Adipose tissue (tissue), 3 donors: ENCODE measurements at regions not wholly inside any gene's neighbourhood (a gene's known extent, or its start where the extent isn't known, plus 50 kb on each side); places are given as distances from the start of the nearest gene placed in this dataset.
"Not testable (repeated sequence)": the region's sequence is repeated elsewhere in the genome, so short reads cannot be mapped to it uniquely, and the experiment has no call there.

Experiments
- H3K27ac ChIP-seq: one replicate; pipeline ENCODE4 v1.5.1; 2013; ENCODE audit warnings: low read depth, low read length
- WGBS, 3 donors: extraction: QIAGEN DNeasy Blood & Tissue Kit; methylation state at CpG; one replicate each; pipeline ENCODE4 v1.1.7; 2013; 5-methylcytosine and 5-hydroxymethylcytosine counted together
- donor health status: healthy with polysubstance abuse.
- donor health status: Bipolar disorder and iron deficiency.
- donor health status: healthy.

- H3K27ac ChIP-seq: no peak overlapping the region
- WGBS, 3 donors: 62 to 69% (median 65%) methylated on average over 3 of the region's 3 CpGs
Measured at GRCh38 chr15:95127356-95127755, 896.0 kb downstream of the MCTP2 start.

- H3K27ac ChIP-seq: no peak overlapping the region
Measured at GRCh38 chr15:95129574-95129973, 898.2 kb downstream of the MCTP2 start.

DNA sequence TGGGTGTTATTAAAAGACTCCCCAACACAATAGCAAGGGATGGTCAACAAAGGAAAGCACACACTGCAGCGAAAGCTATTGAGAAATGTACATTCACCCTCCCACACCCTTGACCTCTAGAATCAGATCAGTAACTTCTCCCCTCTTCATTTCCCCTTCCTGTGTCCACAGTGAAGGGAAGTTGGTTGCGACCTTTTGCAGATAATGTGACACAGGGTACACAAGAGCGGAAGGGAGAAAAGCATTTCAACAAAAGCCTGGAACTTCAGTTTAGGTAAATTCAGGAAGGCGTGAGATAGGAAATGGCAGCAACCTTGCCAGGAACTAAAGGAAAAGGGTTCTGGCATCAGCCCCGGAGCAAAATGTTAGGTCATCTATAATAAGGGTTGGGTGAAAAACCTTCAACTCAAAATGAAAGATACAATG, 899.8 kb downstream of the MCTP2 start:
- WGBS, 3 donors: 33 to 54% (median 51%) methylated on average over 5 of the region's 5 CpGs
- no peak overlapping the region for H3K27ac ChIP-seq

More at GRCh38 chr15:95129574-95129973, 898.2 kb downstream of the MCTP2 start:
- 18 to 44% (median 19%) methylated on average over 4 of the region's 4 CpGs for WGBS, 3 donors

DNA sequence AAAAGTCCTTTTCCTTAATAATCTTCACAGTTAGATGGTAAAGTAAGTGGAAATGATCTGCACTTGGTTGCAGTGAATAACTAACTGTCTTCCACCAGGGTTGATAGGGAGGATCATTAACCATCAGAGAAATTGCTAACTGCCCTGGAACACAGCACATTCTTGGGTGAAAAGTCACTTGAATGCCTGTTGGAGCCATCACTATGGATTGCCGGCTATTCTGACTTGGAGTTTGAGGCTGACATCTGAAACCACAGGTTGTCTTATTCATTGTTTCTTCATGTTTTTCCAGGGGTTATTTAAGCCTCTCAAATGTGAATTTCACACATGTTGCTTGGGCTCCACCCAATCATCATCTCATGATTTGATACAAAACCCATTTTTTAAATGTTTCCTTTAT, 901.4 kb downstream of the MCTP2 start:
- H3K27ac ChIP-seq: no peak overlapping the region
- WGBS, 3 donors: 74 to 83% (median 80%) methylated on average over 1 of the region's 1 CpG

GRCh38 chr15:95134431-95135110, 903.2 kb downstream of the MCTP2 start:
- 9 to 38% (median 13%) methylated on average over 4 of the region's 4 CpGs for WGBS, 3 donors
- no peak overlapping the region for H3K27ac ChIP-seq

DNA sequence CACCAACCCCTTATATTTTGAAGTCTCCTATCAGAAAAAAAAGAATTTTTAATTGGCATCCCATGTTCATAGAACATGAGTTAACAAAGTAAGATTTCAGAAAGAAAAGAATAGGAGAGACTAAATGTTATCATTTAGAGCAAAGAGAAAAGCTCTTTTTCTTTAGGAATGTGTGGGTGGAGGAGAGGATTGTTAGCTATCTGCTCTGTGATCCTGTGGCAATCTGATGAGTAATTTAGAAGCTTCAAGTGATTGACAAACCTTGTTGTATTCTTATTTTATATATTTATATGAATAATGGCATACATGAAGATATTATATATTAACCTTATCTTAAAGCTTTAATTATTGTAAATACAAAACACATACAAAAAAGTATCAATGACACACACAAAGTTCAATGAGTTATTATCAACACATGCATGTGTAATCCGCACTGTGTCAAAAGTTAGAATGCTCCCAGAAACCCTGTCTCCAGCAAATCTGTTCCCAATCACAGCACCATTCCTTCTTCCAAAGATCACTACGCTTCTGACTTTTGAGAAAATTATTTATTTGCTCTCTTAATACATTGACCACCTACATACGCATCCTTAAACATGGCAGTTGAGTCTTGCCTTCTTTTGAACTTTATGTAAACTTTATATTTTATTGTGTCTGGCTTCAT, 907.4 kb downstream of the MCTP2 start:
- 83 to 94% (median 92%) methylated on average over 3 of the region's 3 CpGs for WGBS, 3 donors
- H3K27ac ChIP-seq: no peak overlapping the region

DNA sequence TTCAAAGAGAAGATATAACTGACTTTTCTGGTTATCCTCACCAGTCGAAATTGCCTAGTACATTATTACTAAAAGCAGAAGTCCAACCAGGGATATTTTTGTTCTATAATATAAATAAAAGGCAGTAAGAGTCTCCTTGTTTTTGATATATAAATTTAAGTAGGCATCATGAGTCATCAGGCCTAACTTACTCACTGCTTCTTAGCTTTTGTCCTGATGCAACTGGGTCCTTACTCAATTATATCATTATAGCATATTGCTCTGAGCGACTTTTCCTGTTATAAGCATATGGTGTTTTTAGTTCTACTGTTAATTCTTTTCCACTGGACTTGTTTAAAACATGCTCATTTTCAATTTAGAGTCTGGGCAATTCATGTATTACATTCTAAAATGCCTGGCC, 910.1 kb downstream of the MCTP2 start:
- WGBS, 3 donors: 56 to 87% (median 86%) methylated on average over 2 of the region's 2 CpGs

GRCh38 chr15:95142531-95142930, 911.2 kb downstream of the MCTP2 start:
- no peak overlapping the region for H3K27ac ChIP-seq
- 83 to 98% (median 94%) methylated on average over 1 of the region's 1 CpG for WGBS, 3 donors

More for the DNA sequence above, 910.1 kb downstream of the MCTP2 start:
- H3K27ac ChIP-seq: no peak overlapping the region

DNA sequence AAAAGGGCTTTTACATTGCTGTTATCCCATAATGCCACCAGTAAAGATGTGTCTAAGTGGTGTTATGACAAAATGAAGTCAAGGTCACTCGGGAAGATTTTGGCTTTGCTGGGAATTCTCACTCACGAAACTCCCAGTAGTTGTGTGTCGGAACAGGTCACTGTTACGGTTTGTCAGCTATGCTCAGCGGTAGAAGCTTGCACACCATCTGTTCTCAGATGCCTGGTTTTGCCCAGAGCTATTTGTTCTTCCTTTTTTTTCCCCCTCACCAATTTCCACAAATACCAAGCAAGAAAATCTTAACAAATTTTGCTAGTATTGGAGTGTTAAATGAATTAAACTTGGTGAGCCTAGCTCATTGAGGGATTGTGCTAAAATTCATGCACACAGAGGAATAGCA, 915.1 kb downstream of the MCTP2 start:
- no peak overlapping the region for H3K27ac ChIP-seq
- WGBS, 3 donors: 80 to 99% (median 94%) methylated on average over 5 of the region's 5 CpGs

GRCh38 chr15:95148183-95148582, 916.8 kb downstream of the MCTP2 start:
- 85 to 95% (median 90%) methylated on average over 2 of the region's 2 CpGs for WGBS, 3 donors
- H3K27ac ChIP-seq: no peak overlapping the region

- 33 to 89% (median 79%) methylated on average over 3 of the region's 3 CpGs for WGBS, 3 donors
- H3K27ac ChIP-seq: no peak overlapping the region
Measured at GRCh38 chr15:95149036-95149435, 917.7 kb downstream of the MCTP2 start.

DNA sequence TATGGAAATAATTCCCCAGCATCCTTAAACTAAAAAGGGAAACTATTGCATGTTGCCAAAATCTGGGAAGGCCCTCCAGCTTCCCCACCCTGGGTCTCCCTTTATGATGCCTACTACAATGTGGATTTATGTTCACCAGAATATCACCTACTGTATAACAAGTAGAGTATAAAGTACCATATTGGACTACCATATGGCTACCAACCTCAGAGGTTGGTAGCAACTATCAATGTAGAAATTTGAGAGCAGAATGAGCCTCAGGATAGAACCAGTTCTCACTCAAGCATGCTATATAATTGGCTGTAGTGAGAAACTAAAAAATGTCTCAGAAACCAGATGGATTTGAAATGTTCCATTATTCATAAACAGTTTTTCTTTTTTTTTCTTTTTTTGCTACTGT, 918.4 kb downstream of the MCTP2 start:
- H3K27ac ChIP-seq: no peak overlapping the region

DNA sequence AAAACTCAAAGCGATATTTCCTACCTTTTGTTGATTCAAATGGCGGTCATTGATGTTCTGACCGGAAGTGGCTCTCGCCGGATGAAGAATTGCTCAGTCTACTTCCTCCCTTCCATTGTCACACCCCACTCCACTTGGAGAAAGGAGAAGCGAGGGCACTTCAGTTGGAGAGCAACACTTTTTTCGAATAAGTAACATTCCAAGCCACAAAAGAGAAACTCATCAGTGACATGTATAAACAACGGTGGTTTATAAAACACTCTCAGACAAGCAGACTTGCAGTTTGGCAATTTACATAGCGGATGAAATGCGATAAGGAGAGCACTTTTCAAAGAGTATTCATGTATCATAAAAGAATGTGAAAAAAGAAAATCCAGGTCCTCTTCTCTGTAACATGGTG, 919.1 kb downstream of the MCTP2 start:
- WGBS, 3 donors: 71 to 84% (median 82%) methylated on average over 10 of the region's 10 CpGs
- no peak overlapping the region for H3K27ac ChIP-seq

GRCh38 chr15:95152741-95153140, 921.4 kb downstream of the MCTP2 start:
- no peak overlapping the region for H3K27ac ChIP-seq
- WGBS, 3 donors: 88 to 96% (median 95%) methylated on average over 1 of the region's 1 CpG

DNA sequence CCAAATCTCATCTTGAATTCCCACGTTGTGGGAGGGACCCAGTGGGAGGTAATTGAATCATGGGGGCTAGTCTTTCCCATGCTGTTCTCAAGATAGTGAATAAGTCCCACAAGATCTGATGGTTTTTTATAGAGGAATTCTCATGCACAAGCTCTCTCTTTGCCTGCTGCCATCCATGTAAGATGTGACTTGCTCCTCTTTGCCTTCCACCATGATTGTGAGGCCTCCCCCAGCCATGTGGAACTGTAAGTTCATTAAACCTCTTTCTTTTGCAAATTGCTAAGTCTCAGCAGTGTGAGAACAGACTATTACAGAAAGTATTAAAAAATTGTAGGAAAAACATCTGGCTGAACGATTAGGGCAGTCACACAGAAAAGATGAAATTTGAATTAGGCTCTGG, 921.8 kb downstream of the MCTP2 start:
- H3K27ac ChIP-seq: not testable (repeated sequence)
- WGBS, 3 donors: 61 to 81% (median 72%) methylated on average over 2 of the region's 2 CpGs

GRCh38 chr15:95160316-95160715, 929.0 kb downstream of the MCTP2 start:
- no peak overlapping the region for H3K27ac ChIP-seq
- 58 to 75% (median 61%) methylated on average over 4 of the region's 4 CpGs for WGBS, 3 donors

GRCh38 chr15:95162069-95162468, 930.7 kb downstream of the MCTP2 start:
- no peak overlapping the region for H3K27ac ChIP-seq
- 41 to 64% (median 57%) methylated on average over 3 of the region's 3 CpGs for WGBS, 3 donors

GRCh38 chr15:95162531-95162930, 931.2 kb downstream of the MCTP2 start:
- no peak overlapping the region for H3K27ac ChIP-seq

DNA sequence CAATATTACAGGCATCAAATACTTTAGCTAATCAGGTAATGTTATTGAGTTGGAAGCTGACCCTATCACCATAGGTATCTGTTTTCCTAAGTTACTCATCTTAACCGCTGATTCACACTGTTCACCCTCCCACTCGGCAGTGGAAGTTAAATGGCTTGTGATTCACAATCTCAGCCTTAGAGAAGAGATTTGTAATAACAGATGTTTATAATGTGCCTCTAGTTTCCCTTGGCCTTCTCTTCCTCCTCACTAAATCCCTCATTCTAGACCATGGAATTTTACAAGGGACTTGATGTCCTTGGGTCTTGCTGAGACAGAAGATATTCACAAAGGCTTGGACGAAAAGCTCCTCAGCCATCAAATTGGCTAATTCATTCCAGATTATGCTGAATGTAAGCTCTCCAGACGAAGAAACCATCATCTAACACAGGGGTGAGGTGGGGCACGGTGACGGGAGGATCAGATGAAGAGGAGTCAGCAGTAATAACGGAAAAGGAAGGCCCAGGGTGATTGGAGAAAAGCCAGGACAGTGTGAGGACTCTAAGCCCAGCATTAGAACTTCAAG, 931.7 kb downstream of the MCTP2 start:
- 56 to 70% (median 56%) methylated on average over 7 of the region's 7 CpGs for WGBS, 3 donors
- no peak overlapping the region for H3K27ac ChIP-seq

- no peak overlapping the region for H3K27ac ChIP-seq
- WGBS, 3 donors: 31 to 63% (median 59%) methylated on average over 1 of the region's 1 CpG
Measured at GRCh38 chr15:95168152-95168551, 936.8 kb downstream of the MCTP2 start.
